IPS-18a (cell line): ENCODE measurements at regions not wholly inside any gene's neighbourhood (a gene's known extent, or its start where the extent isn't known, plus 50 kb on each side); places are given as distances from the start of the nearest gene placed in this dataset.
"Not testable (repeated sequence)": the region's sequence is repeated elsewhere in the genome, so short reads cannot be mapped to it uniquely, and the experiment has no call there.

Experiments used
- H3K27ac ChIP-seq: one replicate; pipeline ENCODE4 v1.5.1; 2013; ENCODE audit warnings: low read length
- H3K27me3 ChIP-seq: one replicate; pipeline ENCODE4 v1.6.1; 2013; ENCODE audit warnings: mild to moderate bottlenecking, low read length; ENCODE audit not compliant: control insufficient read depth, insufficient read depth
- H3K36me3 ChIP-seq: one replicate; pipeline ENCODE4 v1.6.1; 2013; ENCODE audit warnings: low read depth, low read length; ENCODE audit not compliant: control insufficient read depth
- H3K4me1 ChIP-seq: one replicate; pipeline ENCODE4 v1.6.1; 2013; ENCODE audit warnings: low read depth, low read length; ENCODE audit not compliant: control insufficient read depth
- H3K4me3 ChIP-seq: one replicate; pipeline ENCODE4 v1.5.1; 2013; ENCODE audit warnings: low read length
- H3K9ac ChIP-seq: one replicate; pipeline ENCODE4 v1.6.1; 2013; ENCODE audit warnings: mild to moderate bottlenecking, low read length, moderate library complexity
- H3K9me3 ChIP-seq: one replicate; pipeline ENCODE4 v1.6.1; 2013; ENCODE audit warnings: low read depth, low read length; ENCODE audit not compliant: control insufficient read depth

DNA sequence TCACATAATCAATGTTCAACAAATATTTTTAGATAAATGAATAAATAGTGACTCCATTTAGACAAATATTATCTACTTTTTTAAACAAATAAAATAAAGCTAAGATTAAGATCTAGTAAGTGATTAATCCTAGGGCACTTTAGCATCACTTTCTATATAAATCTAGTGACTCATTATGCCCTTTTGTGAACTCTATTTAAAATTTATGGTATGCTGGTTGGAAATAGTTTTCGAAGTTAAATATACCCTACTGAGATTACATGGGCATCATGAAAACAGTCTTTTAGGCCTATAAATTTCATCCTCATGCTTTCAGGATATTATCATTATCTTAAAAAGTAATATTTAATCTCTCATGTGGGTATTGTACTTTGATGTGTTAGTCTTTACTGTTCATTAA lies 140.4 kb upstream of the UFL1 start:
- H3K9me3 ChIP-seq, result no peaks in the 10 kb centered on the region
- H3K9ac ChIP-seq, result no peak overlapping the region
- H3K27me3 ChIP-seq, result no peaks in the 10 kb centered on the region
- H3K36me3 ChIP-seq, result no peaks in the 10 kb centered on the region
- no peaks in the 10 kb centered on the region for H3K4me1 ChIP-seq
- H3K4me3 ChIP-seq, result no peak overlapping the region
- no peak overlapping the region for H3K27ac ChIP-seq

DNA sequence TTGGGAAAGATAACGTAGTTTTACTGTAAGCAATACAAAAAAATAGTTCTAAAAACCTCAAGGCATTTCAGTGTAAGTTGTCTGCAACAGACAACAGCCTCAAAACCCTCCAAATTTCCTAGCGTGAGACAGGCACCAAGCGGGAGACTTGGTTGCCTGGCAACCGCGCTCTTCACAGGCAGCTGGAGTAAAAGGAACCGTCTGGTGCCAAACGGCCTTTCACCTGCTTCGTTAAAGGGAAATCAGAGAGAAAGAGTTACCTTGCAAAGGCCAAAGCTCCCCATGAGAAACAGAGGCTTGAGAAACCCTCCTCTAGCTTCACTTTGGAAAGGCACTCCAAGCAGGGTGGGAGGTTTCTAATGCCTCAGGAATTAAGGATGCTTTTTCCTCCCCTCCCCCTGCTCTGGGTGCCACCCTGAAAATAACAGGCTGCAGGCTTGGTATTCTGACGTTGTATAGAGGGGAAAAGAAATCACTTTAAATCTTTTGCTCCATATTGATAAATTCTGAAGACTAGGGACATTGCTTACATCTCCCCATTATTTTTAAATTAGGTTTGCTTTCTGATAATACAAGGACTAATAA lies 129.7 kb upstream of the UFL1 start:
- Histone ChIP-seq H3K27me3 (no peaks in the 10 kb centered on the region), H3K9ac (peak overlapping the region; percentile 20), H3K4me3 (peak overlapping the region; percentile 31), H3K4me1 (peaks cover 19% of the 10 kb centered on the region), H3K36me3 (no peaks in the 10 kb centered on the region), H3K9me3 (no peaks in the 10 kb centered on the region), H3K27ac (no peak overlapping the region)

DNA sequence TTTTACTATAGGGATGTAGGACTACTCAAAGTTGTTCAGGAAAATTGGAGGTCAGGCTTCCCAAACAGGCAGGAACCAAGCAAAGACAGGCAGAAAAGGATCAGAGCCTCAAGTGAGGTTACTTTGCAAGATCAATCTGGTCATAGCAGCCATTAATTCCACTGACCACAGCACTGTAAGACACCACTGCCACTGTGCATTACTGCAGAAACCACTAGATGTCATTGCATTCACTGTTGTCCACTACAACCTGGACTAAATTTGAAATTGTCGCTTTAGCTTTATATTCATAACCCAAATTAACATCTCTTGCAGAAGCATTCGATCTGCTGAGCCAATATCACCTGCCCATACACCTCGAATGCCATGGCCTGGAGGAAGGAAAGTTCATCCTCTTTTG lies 126.9 kb upstream of the UFL1 start:
- H3K27me3 ChIP-seq, result no peaks in the 10 kb centered on the region

DNA sequence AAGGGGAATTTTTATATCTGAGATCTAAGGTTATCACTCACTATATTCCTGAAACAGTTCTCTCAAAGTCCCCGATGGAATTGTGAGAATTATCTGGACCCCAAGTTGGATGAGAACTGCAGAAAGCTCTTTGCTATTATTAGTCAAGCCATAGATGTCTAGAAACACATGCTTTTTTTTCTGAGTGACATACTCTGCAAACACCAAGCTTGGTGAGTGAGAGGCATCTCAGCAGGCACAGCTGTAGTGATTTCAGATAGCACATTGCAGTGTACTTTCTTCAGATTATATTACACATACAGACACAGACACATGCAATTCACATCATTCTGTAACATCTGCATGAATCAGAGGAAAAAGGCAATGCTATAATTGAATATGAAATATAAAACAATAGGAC lies 111.1 kb upstream of the UFL1 start:
- Histone ChIP-seq H3K27ac (no peak overlapping the region), H3K36me3 (no peaks in the 10 kb centered on the region), H3K4me3 (no peak overlapping the region), H3K27me3 (no peaks in the 10 kb centered on the region), H3K9ac (no peak overlapping the region), H3K9me3 (no peaks in the 10 kb centered on the region), H3K4me1 (peaks cover 3% of the 10 kb centered on the region)

More for the DNA sequence above, 126.9 kb upstream of the UFL1 start:
- H3K4me1 ChIP-seq, result peaks cover 19% of the 10 kb centered on the region
- no peaks in the 10 kb centered on the region for H3K36me3 ChIP-seq
- no peak overlapping the region for H3K9ac ChIP-seq
- no peaks in the 10 kb centered on the region for H3K9me3 ChIP-seq
- no peak overlapping the region for H3K4me3 ChIP-seq
- no peak overlapping the region for H3K27ac ChIP-seq

DNA sequence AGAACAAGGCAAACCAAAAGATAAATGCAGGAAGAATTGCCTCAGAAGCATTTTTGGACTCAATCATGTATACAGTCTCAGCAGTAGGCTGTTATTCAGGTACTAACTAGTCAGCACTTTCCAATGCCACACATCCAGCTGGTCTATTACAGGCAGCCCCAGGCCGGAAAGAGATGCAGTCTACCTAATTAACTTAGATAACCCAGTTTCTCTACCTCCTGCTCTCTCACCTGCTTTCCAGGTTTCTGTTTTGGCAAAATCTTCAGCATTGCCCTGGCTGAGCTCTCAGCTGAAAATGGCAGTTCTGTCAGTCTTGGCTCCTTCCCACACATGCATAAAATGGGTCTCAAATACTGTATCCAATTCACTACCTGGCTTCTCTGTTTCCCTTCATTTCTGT lies 101.3 kb upstream of the UFL1 start:
- Histone ChIP-seq H3K4me1 (no peaks in the 10 kb centered on the region), H3K9ac (no peak overlapping the region), H3K9me3 (no peaks in the 10 kb centered on the region), H3K27me3 (no peaks in the 10 kb centered on the region), H3K27ac (no peak overlapping the region), H3K4me3 (no peak overlapping the region), H3K36me3 (no peaks in the 10 kb centered on the region)

DNA sequence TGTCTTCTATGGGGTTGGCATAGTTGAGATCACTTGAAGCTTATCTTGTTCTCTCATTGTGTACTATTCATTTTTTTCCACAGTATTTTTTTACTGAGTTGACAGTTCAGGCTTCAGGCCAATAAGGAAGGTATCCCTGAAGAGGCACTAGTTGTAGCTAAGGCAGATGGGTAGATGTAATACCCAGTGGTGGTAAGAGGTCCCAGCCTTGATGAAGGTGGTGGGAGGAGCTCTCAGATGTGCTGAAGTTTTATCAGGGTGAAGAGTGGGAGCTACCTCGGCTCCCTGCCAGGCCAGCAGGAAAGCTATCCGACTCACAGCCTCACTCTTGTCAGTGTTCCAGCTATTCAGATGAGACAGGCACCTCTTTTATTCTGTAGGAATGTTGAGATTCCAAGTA lies 87.7 kb upstream of the UFL1 start:
- Histone ChIP-seq H3K9me3 (no peaks in the 10 kb centered on the region), H3K27me3 (no peaks in the 10 kb centered on the region), H3K4me1 (no peaks in the 10 kb centered on the region), H3K4me3 (no peak overlapping the region), H3K36me3 (no peaks in the 10 kb centered on the region), H3K27ac (no peak overlapping the region), H3K9ac (no peak overlapping the region)

DNA sequence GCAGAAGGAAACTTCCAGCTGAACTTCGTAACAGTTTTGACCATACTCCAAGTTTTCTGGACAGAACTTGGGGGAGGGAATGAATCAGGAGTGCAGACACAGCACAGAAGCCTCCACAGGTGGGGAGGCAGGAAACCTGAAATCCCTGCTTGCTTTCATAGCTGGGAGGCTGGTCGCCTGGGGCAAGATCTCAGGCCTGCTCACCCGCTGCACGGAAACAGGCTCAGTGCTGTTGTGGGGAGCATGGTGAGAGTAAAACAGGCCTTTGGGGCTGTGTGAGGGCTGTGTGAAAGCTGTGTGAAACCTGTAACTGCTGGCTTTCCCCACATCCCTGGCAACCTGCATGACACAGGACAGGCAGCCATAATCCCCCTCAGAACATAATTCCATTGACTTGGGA lies 85.2 kb upstream of the UFL1 start:
- no peaks in the 10 kb centered on the region for H3K36me3 ChIP-seq
- H3K4me3 ChIP-seq, result no peak overlapping the region
- H3K9me3 ChIP-seq, result no peaks in the 10 kb centered on the region
- H3K27me3 ChIP-seq, result no peaks in the 10 kb centered on the region
- H3K27ac ChIP-seq, result no peak overlapping the region
- H3K4me1 ChIP-seq, result no peaks in the 10 kb centered on the region
- no peak overlapping the region for H3K9ac ChIP-seq

DNA sequence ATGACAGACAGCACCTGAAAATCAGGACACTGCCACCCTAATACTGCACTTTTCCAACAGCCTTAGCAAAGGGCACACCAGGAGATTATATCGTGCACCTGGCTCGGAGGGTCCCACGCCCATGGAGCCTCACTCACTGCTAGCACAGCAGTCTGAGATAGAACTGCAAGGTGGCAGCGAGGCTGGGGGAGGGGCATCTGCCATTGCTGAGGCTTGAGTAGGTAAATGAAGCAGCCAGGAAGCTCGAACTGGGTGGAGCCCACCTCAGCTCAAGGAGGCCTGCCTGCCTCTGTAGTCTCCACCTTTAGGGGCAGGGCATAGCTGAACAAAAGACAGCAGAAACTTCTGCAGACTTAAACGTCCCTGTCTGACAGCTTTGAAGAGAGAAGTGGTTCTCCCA lies 84.4 kb upstream of the UFL1 start:
- not testable (repeated sequence) for H3K36me3 ChIP-seq, H3K4me1 ChIP-seq, H3K27ac ChIP-seq

DNA sequence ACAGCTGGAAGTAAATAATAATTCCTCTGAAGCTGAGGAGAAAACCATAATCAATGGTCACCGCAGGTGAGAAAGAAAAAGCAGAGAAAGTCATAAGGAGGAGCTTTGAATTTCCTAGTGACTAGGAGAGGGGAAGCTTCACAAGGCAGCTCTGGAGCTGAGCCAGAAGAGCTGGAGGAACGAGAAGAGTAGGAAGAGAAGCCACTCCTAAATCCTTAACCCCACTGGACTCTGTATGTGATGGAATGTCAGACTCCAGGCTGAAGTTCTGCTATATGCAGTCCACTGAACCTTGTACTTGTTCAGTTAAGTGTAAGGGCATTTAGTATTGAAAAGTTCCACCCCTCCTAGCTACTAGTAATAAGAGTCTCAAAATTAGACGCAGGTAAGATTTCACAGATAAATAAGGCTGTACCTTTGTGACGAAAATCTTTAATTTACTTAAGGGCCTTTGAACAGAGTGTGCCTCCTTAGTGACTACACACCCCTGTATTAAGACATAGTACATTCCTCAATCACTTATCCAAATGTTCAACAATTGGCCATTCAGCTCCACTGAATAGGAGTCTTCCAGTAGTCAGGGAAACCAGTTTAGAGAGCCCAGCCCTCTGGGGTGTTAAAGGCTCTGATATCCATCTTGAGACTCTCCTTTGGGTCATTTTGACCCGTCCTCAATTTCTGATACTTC lies 71.4 kb upstream of the UFL1 start:
- no peak overlapping the region for H3K4me3 ChIP-seq
- H3K9me3 ChIP-seq, result no peaks in the 10 kb centered on the region
- H3K27me3 ChIP-seq, result no peaks in the 10 kb centered on the region
- H3K36me3 ChIP-seq, result no peaks in the 10 kb centered on the region
- H3K4me1 ChIP-seq, result no peaks in the 10 kb centered on the region
- no peak overlapping the region for H3K27ac ChIP-seq
- no peak overlapping the region for H3K9ac ChIP-seq

More for the DNA sequence above, 84.4 kb upstream of the UFL1 start:
- not testable (repeated sequence) for H3K9ac ChIP-seq, H3K27me3 ChIP-seq, H3K4me3 ChIP-seq, H3K9me3 ChIP-seq

DNA sequence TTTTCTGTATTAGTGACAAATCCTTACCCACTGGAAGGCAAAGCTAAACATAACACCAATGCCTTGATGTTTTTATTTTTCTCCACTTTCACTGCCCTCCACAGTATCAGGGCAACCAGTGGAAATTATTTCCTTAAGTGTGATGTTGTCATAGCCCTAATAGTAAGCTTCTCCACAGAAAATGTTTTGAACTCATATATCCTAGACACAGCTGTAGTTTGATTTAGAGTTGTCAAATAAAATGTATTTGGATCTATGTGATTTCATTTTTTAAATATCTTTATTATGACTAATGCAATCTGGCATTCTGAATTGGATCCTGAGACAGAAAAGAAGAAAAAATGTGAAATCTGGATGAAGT lies 70.9 kb upstream of the UFL1 start:
- Histone ChIP-seq H3K4me1 (no peaks in the 10 kb centered on the region), H3K36me3 (no peaks in the 10 kb centered on the region), H3K27ac (no peak overlapping the region), H3K9ac (no peak overlapping the region), H3K9me3 (no peaks in the 10 kb centered on the region), H3K4me3 (no peak overlapping the region), H3K27me3 (no peaks in the 10 kb centered on the region)

DNA sequence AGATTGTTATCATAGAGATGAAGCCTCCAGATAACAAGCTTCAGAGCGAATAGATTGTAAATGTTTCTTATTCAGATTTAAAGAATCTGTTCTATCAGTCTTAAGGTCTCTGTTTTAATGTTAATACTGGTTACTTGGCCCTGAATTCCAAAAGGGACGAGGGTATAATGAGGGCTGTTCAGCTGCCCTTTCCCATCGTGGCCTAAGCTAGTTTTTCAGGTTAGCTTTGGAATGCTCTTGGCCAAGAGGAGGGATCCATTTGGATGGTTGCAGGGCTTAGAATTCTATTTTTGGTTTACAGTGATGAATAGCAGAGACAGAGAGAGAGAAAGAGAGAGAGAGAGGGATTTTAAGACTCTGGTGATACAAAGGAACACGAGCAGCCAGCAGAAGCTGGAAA lies 62.8 kb upstream of the UFL1 start:
- no peaks in the 10 kb centered on the region for H3K4me1 ChIP-seq
- no peaks in the 10 kb centered on the region for H3K27me3 ChIP-seq
- H3K27ac ChIP-seq, result no peak overlapping the region
- H3K4me3 ChIP-seq, result no peak overlapping the region
- H3K36me3 ChIP-seq, result no peaks in the 10 kb centered on the region
- H3K9me3 ChIP-seq, result no peaks in the 10 kb centered on the region
- no peak overlapping the region for H3K9ac ChIP-seq

DNA sequence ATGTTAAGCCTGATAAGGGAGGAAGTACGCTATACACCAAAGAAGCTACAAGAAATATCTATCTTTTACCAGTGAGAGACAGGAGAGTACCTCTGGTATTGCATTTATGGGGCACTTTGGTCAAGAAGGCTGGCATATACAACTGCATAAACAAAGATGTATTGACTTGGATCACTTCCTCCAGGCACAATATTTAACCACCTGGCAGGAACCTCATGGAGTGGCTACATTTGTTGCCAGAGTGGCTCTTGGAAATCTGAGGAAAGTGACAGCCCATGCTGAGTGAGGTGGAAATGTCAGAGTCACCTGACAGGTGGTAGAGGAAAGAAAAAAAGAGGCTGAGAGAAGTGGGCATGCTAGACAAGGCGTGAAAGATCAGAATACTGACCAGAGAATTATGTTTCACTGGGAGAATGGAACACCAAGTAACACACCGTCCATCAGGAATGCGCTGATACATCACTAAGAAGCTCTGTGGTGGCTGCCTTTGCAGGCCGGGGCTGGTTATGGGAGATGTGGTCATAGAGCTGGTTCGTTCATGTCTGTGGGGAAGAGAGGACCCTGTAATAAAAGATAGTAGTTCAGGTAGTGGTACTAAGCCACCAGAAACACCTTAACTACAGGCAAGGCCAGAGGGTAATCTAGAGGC lies 61.4 kb upstream of the UFL1 start:
- Histone ChIP-seq H3K9me3 (no peaks in the 10 kb centered on the region), H3K27ac (no peak overlapping the region), H3K9ac (no peak overlapping the region), H3K36me3 (no peaks in the 10 kb centered on the region), H3K4me3 (no peak overlapping the region), H3K27me3 (no peaks in the 10 kb centered on the region), H3K4me1 (no peaks in the 10 kb centered on the region)
